DMS53 treated with DMSO at 0.1 percent for 48 hours (cell line): ENCODE measurements at regions not wholly inside any gene's neighbourhood (a gene's known extent, or its start where the extent isn't known, plus 50 kb on each side); places are given as distances from the start of the nearest gene placed in this dataset.

ENCODE experiments used
- DNase-seq: peaks from one replicate; lab custom pipeline; 2025; ENCODE audit not compliant: unreplicated experiment; lab: John Stamatoyannopoulos, UW

GRCh38 chr2:128782411-128783192 lies 463.9 kb upstream of the HS6ST1 start:
- no peak for DNase-seq

- no peak for DNase-seq
These were observed 464.6 kb upstream of the HS6ST1 start for GRCh38 chr2:128783193-128783671.

GRCh38 chr2:128783896-128784295 lies 465.2 kb upstream of the HS6ST1 start:
- DNase-seq, result no peak

- DNase-seq, result no peak
These were observed 466.1 kb upstream of the HS6ST1 start for GRCh38 chr2:128784626-128785306.

- DNase-seq, result no peak
These were observed 467.6 kb upstream of the HS6ST1 start for GRCh38 chr2:128786316-128786715.

- no peak for DNase-seq
These were observed 468.2 kb upstream of the HS6ST1 start for GRCh38 chr2:128786741-128787478.

- DNase-seq, result no peak
These were observed 468.9 kb upstream of the HS6ST1 start for GRCh38 chr2:128787616-128788015.

GRCh38 chr2:128788636-128789220 lies 470.1 kb upstream of the HS6ST1 start:
- DNase-seq, result no peak

- DNase-seq, result no peak
These were observed 470.6 kb upstream of the HS6ST1 start for GRCh38 chr2:128789221-128789620.

- no peak for DNase-seq
These were observed 471.2 kb upstream of the HS6ST1 start for GRCh38 chr2:128789776-128790455.

GRCh38 chr2:128790541-128791001 lies 471.9 kb upstream of the HS6ST1 start:
- no peak for DNase-seq

GRCh38 chr2:128791120-128791984 lies 472.7 kb upstream of the HS6ST1 start:
- no peak for DNase-seq

GRCh38 chr2:128791985-128792320 lies 473.3 kb upstream of the HS6ST1 start:
- DNase-seq, result no peak

GRCh38 chr2:128792476-128793054 lies 473.9 kb upstream of the HS6ST1 start:
- DNase-seq, result no peak

GRCh38 chr2:128793404-128793803 lies 474.7 kb upstream of the HS6ST1 start:
- DNase-seq, result no peak

GRCh38 chr2:128794285-128794684 lies 475.6 kb upstream of the HS6ST1 start:
- DNase-seq, result no peak

- no peak for DNase-seq
These were observed 477.7 kb upstream of the HS6ST1 start for GRCh38 chr2:128796321-128796720.

- no peak for DNase-seq
These were observed 478.4 kb upstream of the HS6ST1 start for GRCh38 chr2:128797092-128797491.

GRCh38 chr2:128797533-128797932 lies 478.9 kb upstream of the HS6ST1 start:
- no peak for DNase-seq
